ENCODE measurements at regions not wholly inside any gene's neighbourhood (a gene's known extent, or its start where the extent isn't known, plus 50 kb on each side); places are given as distances from the start of the nearest gene placed in this dataset.

DNA sequence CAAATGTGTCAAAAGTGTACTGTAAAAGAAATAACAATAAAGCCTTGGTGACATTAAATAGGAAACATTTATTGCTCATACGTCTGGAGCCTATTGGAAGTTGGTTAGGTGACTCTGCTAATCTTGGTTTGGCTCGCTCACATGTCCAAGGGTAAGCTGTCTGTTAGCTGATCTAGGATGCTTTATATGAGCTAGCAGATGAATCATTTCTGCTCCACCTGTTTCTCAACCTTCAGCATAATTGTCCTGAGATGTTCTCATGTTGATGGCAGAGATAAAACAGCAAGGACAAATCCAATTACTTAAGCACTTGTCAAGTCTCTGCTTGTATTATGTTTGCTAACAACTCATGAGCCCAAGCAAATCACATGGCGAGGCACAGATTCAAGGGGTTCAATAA lies 56.0 kb upstream of the CD53 start:
- no peak for DNase-seq

DNA sequence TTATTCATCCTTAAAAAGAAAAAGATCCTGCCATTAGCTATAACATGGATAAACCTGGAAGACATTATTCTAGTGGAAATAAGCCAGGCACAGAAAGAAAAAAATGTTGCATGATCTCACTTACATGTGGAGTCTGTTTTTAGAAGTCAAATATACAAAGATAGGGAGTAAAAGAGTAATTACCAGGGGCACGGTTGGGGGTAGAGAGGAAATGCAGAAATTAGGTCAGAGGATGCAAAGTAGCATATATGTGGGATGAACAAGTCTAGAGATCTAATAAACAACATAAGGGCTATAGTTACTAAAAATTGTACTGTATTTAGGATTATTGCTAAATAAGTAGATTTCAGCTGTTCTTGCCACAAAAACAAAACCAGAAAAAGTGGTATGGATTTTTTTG lies 61.4 kb upstream of the CD53 start:
- no peak for DNase-seq

- DNase-seq, result no peak
Measured at GRCh38 chr1:110800079-110800478, 72.9 kb upstream of the CD53 start.

- no peak for DNase-seq
Measured at GRCh38 chr1:110798691-110799256, 74.2 kb upstream of the CD53 start.

GRCh38 chr1:110788673-110789072 lies 84.3 kb upstream of the CD53 start:
- no peak for DNase-seq

GRCh38 chr1:110787328-110788071 lies 85.4 kb upstream of the CD53 start:
- no peak for DNase-seq

DNA sequence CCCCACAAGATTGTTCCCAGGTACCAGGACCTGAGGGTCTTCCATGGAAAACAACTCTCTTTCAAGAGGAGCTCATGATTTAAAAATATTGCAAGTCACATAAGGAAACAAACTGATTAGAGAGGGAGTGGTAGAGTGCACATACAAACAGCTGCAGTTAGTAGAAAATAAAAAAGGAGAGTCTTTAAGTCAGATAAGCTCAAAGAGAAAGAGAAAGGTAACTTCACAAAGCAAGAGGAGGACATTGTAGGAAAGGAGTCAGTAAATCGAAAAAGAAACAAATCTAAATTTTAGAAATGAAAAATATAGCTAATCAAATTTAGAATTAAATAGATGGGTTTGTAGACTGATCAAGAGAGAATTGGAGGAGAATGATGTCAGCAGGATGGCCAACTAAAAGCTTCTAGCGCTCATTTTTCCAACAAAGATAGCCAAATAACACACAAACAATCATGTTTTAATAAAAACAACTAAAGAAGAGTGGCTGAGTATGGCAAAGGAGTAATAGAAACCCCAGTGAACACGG lies 86.1 kb upstream of the CD53 start:
- DNase-seq, result no peak

DNA sequence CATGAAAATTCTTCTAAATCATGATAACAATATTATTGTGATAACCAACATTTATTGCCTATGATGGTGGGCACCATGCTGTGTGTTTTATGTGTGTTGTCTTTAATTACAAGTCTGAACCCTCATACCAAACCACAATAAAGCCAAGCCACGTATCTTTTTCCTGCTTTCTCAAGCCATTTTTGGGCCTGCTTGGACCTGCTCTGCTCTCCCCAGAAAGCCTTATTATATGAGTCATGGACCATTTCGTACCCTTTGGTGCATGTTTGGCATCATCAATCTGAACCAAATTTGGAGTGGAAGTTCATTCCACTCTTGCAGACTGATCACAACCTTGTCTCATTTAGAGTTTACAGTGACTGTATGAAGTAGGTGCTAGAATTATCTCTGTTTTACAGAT lies 87.3 kb upstream of the CD53 start:
- no peak for DNase-seq

DNA sequence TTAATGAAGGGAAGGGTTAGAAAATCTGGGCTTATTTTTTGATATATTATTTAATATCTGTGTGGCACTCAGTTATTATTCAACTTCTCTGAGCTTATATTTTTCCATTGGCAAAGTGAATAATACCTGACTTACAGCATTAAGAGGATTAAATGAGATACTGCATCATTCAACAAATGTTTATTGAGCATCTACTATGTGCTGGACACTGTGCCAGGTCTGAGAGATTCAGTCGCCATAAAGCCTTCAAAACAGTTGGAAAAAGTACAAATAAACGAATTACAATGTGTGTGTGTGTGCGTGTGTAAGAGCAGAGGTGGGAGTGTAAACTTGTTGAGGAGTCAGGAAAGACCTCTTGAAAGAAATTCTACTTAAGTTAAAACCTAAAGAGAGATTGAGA lies 87.9 kb upstream of the CD53 start:
- no peak for DNase-seq

DNA sequence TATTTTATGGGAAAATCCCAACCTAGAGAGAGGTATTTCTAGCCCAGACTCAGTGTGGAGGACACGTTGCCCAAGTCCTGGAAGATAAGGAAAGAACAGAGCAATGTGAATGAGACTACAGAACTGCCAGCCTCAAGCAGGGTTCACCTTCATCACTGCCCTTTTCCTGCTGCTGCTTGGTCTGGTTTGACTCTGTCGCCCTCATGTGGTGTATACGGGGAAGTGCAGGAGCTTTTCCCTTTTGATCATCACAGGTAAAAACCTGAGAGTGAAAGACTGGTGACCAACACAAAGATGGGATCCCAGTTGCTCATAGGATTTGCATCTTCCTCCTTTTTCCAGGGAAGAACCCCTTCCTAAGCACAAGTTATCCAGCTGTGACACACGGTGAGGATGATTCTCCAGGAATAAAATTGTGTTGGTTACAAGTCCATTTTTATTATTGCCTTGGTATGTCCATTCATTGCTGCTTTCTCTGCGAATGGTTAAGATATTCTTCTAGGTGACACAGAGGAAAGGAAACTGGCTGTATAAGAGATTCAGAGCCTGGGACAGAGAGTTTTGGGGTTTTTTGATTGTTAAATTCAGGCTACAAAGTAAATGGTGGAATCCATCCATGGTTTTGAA lies 89.5 kb upstream of the CD53 start:
- DNase-seq, result peak in 1 of 2 experiments; percentile 53

DNA sequence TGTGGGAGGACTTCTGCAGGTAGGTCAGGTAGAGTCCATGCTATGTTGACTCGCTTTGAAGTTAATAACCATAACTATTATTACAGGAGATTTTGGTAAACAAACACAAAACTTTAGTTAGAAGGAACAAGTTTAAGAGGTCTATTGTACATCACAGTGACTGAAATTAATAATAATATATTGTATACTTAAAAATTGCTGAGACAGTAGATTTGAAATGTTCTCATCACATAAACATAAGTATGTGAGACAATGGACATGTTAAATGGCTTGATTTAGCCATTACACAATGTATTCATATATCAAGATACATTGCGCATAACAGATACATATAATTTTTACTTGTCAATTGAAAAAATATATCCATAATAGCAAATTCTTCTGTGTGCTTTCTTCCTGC lies 91.4 kb upstream of the CD53 start:
- DNase-seq, result no peak

GRCh38 chr1:110780600-110781484 lies 92.1 kb upstream of the CD53 start:
- DNase-seq, result peak in 1 of 2 experiments; percentile 36

GRCh38 chr1:110779636-110780035 lies 93.3 kb upstream of the CD53 start:
- DNase-seq, result no peak

- no peak for DNase-seq
Measured at GRCh38 chr1:110778821-110779220, 94.1 kb upstream of the CD53 start.

GRCh38 chr1:110777228-110777627 lies 95.7 kb upstream of the CD53 start:
- no peak for DNase-seq

- no peak for DNase-seq
Measured at GRCh38 chr1:110774398-110774797, 98.5 kb upstream of the CD53 start.

DNA sequence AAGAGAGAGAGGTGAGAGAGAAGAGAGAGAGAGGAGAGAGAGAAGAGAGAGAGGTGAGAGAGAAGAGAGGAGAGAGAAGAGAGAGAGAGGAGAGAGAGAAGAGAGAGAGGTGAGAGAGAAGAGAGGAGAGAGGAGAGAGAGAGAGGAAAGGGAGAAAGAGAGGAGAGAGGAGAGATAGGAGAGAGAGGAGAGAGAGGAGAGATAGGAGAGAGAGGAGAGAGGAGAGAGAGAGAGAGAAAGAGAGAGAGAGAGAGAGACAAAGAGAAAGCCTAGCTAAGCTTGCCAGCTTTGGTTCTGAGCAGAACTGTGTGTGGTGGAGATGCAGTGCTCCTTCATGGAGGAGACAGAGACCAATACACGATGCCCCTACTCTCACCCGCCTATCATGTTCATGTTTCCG lies 99.1 kb upstream of the KCNA3 start:
- no peak for DNase-seq

DNA sequence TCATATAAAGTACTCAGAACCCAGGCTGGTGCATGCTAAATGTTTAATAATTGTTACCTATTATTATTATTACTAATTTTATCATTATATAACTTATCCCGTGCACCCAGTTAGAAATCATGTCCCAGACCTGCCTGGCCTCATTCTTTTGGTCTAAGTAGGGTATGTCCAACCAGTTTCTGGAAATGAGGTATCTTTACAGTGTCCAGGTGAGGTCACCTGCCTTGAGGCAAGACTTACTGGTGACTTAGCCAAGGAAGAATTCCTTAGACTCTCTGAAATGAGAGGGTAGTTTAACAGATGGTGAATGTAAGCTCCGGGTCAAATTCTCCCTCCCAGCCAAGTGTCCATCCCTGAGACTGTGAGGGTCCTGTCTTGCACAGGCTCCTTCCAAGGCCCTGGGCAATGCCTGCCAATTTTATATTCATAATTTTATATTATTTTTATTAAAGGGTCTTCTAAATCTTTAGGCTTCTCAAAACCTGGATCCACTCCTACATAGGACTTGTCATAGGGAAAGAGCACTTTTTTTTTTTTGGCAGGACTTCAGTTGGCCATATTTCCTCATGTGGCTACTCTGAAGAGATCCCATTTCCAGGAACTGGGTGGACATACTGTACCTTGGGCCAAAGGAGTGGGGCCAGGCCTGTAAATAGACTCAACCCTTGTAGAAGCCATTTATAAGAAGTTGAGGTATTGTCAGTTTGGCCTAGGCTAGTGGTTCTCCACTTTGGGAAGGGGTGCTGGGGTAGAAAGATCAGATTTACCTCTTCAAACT lies 96.7 kb upstream of the KCNA3 start:
- DNase-seq, result no peak

DNA sequence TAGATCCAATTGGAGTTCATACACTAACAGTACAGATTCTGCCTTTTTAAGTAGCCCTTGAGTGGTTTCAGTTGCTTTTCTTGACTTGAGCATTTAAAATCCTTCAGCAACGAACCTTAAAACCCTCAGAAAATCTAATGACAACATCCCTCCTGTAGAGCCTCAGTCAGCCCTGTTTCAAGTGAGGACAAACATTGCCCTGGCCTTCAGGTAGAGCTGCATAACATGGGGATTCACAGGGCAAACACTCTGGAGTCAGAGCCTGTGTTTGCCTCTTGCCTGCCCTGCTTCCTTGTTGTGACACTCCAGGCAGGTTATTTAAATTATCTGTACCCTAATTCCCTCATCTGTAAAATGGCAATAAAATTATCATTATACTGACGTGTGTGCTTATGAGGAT lies 96.1 kb upstream of the KCNA3 start:
- no peak for DNase-seq

DNA sequence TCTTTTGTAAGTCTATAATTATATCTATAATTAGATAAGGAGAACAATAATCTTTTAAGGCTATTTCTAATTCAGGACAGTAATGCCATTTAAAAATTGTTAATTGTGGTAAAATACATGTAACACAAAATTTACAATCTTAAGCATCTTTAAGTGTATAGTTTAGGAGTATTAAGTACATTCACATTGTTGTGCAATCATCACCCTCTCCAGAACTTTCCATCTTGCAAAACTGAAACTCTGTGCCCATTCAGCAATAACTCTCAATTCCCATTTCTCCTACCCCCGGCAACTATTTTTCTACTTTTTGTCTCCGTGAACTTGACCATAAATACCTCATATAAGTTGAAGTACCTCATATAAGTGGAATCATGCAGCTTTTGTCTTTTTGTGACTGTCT lies 93.9 kb upstream of the KCNA3 start:
- no peak for DNase-seq

- no peak for DNase-seq
Measured at GRCh38 chr1:110766336-110766647, 91.6 kb upstream of the KCNA3 start.

- DNase-seq, result peak in 1 of 2 experiments; percentile 20
Measured at GRCh38 chr1:110765640-110766335, 91.0 kb upstream of the KCNA3 start.
